ENCODE measurements at regions not wholly inside any gene's neighbourhood (a gene's known extent, or its start where the extent isn't known, plus 50 kb on each side); places are given as distances from the start of the nearest gene placed in this dataset.

- in situ Hi-C loops (cut with MboI; ENCODE audit: low pct_unique_long_range_greater_than_20kb in 2 of 9, low sequenced_read_pairs in 9 of 9, unreplicated experiment in 9 of 9): no loop called here
- 0 to 100% (median 90%) methylated on average over 1 to 8 of the region's 21 CpGs; no CpG with 5 or more reads in 3 of the 10 experiments for WGBS, 10 experiments
- peak in 2 of 8 experiments; percentile 20 to 29 for ATAC-seq (replicated peaks in 6 of 8)
- H3K4me3 ChIP-seq: no peak overlapping the region
- H3K27ac ChIP-seq: no peak overlapping the region
- H3K4me1 ChIP-seq (replicated peaks in 1 of 2): no peaks in the 10 kb centered on the region
Observed at GRCh38 chr3:84904816-84905555, 53.8 kb upstream of the CADM2 start.

- WGBS, 10 experiments: 0 to 100% (median 92%) methylated on average over 1 to 4 of the region's 5 CpGs; no CpG with 5 or more reads in 3 of the 10 experiments
- no peak overlapping the region for H3K4me3 ChIP-seq
- in situ Hi-C loops (cut with MboI; ENCODE audit: low pct_unique_long_range_greater_than_20kb in 2 of 9, low sequenced_read_pairs in 9 of 9, unreplicated experiment in 9 of 9): no loop called here
Observed at GRCh38 chr3:84905556-84905920, 53.3 kb upstream of the CADM2 start.

GRCh38 chr3:84906065-84906464 is 52.7 kb upstream of the CADM2 start:
- no peak overlapping the region for H3K4me3 ChIP-seq
- WGBS, 10 experiments: 0 to 100% (median 70%) methylated on average over 1 to 3 of the region's 6 CpGs; no CpG with 5 or more reads in 4 of the 10 experiments
- H3K4me1 ChIP-seq (replicated peaks in 1 of 2): no peaks in the 10 kb centered on the region
- no peak for ATAC-seq (replicated peaks in 6 of 8)
- in situ Hi-C loops (cut with MboI; ENCODE audit: low pct_unique_long_range_greater_than_20kb in 2 of 9, low sequenced_read_pairs in 9 of 9, unreplicated experiment in 9 of 9): no loop called here
- no peak overlapping the region for H3K27ac ChIP-seq

More at GRCh38 chr3:84905556-84905920, 53.3 kb upstream of the CADM2 start:
- Histone ChIP-seq H3K27ac (no peak overlapping the region), H3K4me1 (replicated peaks in 1 of 2) (no peaks in the 10 kb centered on the region)
- no peak for ATAC-seq (replicated peaks in 6 of 8)
